MM.1S (cell line): ENCODE measurements at regions not wholly inside any gene's neighbourhood (a gene's known extent, or its start where the extent isn't known, plus 50 kb on each side); places are given as distances from the start of the nearest gene placed in this dataset.

ENCODE experiments used
- EZH2phosphoT487 ChIP-seq: fragments of 300-600 bp; sonication (generic); IDR thresholded peaks from 2 replicates; pipeline ENCODE4 v1.6.1; 2018; ENCODE audit warnings: antibody characterized with exemption, low read length
- TF ChIP-seq, protein P1 (sequence below): fragments of 300-600 bp; sonication (generic); IDR thresholded peaks from 2 replicates; pipeline ENCODE4 v1.5.1; 2016; ENCODE audit warnings: antibody characterized with exemption, low read length, mixed read lengths

DNA sequence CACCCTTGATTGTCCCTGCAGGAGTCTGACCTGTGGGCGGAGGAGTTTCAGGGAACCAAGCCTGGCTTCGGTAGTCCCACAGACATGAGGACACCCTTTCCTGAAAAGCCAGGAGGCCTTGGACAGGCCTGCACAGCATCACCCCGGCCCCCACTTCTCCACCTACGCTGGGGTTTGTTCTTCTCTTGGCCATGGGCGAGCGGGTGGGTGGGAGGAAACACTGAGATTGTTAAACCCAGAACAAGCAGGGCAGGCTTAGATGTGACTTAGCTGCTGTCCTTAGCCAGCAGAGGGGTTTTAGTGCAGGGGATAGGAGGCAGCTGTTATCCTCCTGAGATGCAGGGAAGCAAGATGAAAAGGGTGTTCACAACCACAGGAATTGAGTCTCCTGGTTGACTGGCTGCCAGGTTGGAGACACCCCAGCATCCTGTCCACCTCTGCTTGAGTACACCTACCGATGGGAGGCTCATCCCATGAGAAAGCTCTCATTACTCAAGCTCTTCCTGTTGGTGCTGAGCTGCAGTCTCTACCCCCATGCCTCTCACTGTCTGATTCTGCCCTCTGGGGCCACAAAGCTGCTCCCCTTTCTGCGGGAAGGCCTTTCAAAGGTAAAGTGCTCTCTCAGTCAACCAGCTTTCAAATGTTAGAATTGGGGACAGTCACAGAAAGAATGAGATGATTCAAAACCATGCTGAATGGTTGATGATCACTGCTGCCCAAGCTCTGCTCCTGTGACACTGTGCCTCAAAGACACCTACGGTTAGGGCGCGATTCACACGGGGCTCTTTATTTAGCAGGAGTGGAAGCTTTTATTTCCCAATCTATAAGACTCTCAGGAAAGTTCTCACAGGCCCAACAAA lies 86.3 kb downstream of the IRF2BPL start:
- TF ChIP-seq, protein P1, sequence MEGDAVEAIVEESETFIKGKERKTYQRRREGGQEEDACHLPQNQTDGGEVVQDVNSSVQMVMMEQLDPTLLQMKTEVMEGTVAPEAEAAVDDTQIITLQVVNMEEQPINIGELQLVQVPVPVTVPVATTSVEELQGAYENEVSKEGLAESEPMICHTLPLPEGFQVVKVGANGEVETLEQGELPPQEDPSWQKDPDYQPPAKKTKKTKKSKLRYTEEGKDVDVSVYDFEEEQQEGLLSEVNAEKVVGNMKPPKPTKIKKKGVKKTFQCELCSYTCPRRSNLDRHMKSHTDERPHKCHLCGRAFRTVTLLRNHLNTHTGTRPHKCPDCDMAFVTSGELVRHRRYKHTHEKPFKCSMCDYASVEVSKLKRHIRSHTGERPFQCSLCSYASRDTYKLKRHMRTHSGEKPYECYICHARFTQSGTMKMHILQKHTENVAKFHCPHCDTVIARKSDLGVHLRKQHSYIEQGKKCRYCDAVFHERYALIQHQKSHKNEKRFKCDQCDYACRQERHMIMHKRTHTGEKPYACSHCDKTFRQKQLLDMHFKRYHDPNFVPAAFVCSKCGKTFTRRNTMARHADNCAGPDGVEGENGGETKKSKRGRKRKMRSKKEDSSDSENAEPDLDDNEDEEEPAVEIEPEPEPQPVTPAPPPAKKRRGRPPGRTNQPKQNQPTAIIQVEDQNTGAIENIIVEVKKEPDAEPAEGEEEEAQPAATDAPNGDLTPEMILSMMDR: no peak
- TF ChIP-seq EZH2phosphoT487: no peak
